GM18520 (cell line): ENCODE measurements at regions not wholly inside any gene's neighbourhood (a gene's known extent, or its start where the extent isn't known, plus 50 kb on each side); places are given as distances from the start of the nearest gene placed in this dataset.
A peak's percentile ranks its signal among the peaks of the same experiment; 100 is the strongest.

Source experiments
- ATAC-seq: cut with Tn5 transposase; IDR thresholded peaks from one replicate; pipeline ENCODE4 v1.9.1; 2021; ENCODE audit not compliant: unreplicated experiment

DNA sequence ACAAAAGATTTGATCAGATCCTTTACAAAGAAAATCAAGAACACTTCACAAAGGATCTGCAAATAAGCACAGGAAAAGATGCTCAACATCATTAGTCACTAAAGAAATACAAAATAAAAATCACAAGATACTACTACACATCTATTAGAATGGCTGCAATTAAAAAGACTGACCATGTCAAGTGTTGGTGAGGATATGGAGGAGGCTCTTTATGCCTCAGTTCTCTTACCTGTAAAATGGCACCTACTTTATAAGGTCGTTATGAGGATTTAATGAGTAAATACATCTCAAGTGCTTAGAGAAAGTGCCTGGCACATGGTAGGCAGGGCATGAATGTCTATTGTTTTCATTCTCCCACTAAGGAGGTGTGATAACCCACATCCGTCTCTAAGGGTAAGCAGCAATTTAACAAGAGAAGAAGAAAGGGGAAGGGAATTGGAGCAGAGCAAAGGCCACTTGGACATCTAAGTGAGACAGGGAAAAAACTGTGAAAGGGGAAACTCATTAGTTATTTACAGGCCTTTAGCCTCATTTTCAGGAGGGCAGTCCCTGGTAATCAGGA, 157.5 kb upstream of the NFE2L3 start:
- no peak for ATAC-seq

DNA sequence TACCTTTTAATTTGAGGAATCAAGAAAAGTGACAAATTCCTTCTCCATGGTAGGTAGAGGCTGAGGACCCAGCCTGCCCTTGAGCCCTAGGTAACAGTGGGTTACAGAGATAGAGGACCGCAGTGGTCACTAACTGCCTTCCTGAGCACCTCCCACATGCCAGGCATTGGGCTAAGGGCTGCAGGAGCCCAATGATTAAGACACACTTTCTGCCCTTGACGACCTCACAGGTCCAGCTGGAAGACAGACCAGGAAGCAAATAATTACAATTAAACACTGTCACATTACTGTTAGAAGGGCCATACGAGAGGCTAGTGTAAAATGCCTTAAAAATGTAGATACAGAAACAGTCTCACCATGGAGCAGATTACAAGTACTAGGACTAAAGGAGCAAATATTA, 156.8 kb upstream of the NFE2L3 start:
- ATAC-seq, result no peak

DNA sequence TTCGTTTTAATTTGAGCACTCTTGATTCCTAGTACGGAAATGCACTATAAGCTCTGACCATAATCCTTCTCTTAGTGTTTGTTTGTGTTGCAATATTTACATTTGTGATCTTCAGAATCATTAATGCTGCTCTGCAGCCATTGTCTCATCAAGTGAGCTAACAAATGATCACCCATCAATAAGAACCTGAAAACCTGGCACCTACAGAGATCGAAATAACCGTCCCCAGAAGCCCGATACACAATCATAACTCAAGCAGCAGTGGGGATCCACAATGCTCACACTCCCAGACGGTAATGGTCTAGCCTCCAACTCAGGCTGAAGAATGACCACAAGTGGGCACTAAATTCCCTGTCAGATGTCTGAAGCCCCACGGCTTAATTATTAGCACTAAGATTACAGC, 156.0 kb upstream of the NFE2L3 start:
- ATAC-seq, result no peak

DNA sequence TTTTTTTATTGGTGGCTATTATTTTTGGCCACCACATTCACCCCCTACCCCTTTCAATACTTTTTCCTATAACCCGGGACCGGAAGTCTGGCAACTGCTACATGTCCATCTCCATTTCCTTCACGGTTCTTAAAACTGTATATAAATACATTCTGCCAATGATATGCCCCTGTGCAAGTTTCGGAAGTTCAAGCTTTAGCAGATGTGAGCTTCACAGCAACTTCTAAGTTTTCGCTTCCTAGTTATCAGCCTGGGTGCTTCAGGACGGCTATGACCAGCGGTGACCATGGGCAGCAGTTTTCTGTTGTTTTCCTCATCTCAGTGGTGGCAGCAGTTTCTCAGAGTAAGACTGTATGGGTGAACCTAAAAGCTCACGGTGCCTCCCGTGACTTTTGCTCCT, 153.5 kb upstream of the NFE2L3 start:
- no peak for ATAC-seq

DNA sequence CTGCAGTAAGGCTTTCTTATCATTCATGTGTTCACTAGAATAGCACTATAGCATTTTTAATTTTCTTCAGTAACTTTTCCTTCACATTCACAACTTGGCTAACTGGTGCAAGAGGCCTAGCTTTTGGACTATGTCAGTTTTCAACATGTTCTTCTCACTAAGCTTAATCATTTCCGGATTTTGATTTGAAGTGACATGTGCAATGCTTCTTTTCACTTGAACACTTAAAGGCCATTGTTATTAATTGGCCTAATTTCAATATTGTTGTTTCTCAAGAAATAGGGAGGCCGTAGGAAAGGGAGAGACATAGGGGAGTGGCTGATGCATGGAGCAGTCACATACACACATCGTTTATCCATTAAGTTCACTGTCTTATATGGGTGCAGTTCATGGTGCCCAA, 151.2 kb upstream of the NFE2L3 start:
- ATAC-seq, result no peak

DNA sequence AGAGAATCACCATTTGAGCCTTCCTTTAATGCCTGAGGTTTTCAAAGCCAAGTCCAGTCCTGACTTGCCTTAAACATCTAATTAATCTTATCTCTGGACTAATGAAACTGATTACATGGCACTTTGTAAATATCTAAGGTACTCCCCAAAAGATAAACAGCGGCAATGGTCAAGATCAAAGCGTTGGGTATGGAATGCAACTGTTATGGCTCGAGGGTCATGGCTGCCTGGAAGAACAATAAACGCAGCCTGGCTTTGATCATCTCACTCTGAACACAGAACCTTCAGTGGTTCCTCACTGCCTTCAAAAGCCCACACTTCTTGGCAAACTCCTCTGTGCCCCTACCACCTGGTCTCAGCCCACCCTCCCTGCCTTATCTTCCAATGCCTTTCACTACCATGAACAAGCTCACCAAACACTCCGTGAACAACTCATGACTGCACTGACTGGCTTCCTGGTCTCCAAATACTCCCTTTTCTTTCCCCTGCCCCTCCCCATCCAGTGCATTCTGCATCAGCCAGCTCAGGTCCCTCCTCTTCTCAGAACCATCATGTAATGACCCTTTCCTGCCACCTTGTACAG, 150.2 kb upstream of the NFE2L3 start:
- no peak for ATAC-seq

DNA sequence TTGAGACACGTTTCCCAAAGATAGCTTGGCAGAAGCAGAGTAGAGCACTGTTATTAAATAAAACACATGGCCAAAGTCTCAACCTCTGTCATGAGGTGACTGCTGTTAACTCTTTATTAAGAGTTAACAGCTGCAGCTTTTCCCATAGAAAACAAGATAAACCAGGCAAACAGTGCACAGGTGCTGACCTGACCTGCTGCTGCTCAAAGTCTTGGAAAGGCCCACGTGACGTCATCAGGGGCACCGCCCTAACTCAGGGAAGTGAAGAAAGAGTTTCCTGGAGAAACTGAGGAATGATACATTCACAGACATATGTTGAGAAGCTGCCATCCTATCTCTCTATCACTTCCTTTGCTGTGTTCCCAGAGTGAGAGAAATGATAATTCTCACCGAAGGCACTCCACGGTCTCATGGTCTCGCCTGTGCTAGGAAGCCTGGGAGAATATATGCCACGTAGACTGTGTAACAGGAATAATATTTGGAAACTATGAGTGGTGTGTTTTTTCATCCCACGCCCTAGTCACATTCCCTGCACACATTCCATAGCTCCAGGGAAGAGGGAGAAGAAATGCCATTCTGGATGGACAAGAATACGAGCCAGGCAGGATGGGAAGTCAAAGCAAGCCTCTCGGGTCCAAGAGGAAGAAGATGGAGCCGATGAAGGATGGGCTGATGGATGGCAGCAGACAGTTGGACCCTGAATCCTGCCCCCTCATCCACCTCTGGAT, 146.2 kb upstream of the NFE2L3 start:
- ATAC-seq, result no peak

DNA sequence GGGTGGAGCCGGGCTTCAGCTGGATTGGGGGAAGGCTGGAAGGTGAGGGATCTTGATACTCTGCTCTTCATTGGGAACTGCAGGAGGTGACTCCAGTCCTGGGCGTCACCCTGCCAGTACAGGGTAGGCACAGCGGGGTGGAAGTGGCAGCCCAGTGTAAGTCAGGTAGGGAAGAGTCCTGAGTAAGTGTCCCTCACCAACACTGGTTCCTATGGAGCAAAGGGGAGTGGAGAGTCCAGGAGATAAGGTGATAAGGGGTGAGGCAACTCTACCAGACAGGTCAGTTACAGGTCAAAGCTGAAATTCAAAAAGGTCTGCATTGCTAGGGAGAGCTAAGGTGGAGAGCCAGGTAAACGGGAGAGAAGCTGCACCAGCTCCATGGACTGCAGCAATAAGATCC, 145.6 kb upstream of the NFE2L3 start:
- ATAC-seq, result no peak

DNA sequence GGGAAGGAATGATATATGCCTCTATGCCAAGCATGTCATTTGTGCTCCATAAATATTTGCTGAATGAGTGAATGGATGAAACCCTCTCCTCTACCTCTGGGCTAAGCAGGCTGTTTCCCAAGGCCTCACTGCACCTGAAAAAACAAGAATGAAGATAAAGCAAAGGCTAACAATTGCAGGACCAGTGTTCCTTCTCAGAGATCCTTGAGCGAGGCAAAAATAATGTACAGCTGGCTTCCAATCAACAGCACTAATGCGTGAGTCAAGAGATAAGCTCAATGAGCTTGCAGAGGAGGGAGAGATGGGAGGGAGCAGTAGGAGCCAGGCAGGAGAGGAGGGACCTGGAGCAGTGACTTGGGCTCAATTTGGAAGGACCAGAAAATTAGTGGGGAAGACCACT, 144.5 kb upstream of the NFE2L3 start:
- ATAC-seq, result no peak

DNA sequence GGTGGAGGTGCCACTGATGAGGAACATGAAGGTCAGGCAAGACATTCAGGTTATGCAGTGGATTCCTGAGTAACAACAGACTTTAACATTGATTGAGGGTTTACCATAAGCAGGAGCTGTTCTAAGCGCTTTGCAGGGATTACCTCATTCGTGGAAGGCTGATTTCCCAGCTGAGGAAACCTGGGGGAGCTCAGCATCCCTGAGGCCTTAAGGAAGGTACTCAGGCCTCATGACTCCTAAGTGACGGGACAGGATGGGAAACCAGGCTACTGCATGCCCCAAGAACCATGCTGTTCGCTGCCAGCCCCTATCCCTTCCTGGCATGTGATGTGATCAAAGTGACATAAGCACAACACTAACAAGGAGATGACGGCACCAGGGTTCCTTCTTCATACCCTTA, 143.6 kb upstream of the NFE2L3 start:
- no peak for ATAC-seq

DNA sequence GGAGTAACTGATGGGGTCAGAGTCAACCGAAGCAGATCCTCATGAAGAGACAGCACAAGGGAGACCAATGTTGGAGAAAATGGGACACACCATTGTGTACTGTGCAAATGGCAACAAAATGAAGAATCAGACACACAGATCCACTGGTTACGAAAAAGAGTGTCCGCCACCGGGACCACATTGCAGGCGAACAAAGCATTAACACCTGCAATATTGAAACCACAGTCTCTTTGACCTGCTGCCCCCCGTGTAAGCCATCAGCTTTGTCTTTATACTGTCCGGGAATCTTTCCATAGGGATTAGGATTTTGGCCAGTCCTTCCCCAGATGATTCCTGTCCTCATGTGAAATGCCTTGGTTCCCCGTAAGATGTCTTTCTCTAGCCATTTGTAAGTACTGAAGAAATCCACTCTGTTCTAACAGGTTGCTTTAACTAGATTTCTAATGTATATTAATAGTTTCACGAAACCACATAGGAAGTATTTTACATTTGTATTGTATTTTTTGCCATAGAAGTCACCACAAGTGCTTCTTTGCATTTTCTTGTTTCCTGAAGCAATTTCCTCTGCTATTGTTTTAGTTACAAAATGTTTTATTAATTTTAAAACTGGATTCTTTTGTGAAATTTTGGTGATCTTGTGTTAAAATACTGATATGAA, 140.8 kb upstream of the NFE2L3 start:
- peak; percentile 56 for ATAC-seq

DNA sequence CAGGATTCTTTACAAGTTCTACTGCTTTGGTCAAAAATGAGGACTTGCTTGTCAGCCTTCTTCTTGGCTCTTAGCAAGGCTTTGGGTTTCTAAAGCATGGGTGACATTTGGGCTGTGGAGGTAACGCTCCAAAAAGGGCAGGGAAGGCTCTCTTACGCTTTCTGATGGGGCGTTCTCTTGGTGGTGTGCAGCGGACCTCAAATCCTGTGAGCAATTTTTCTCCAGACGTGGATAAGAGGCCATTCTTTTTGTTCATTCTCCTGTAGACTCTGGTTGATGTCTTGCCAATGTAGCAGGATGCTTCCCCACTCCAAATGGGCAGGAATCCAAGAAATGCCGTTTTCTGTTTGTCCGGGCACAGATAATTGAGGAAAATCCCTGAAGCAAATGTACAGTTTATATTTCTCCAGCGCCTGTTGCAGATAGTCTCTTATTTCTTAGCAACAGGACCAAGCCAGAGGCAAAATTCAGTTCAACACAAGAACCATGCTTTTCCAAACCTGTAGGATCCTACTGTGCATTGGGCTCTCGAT, 138.4 kb upstream of the NFE2L3 start:
- ATAC-seq, result no peak

DNA sequence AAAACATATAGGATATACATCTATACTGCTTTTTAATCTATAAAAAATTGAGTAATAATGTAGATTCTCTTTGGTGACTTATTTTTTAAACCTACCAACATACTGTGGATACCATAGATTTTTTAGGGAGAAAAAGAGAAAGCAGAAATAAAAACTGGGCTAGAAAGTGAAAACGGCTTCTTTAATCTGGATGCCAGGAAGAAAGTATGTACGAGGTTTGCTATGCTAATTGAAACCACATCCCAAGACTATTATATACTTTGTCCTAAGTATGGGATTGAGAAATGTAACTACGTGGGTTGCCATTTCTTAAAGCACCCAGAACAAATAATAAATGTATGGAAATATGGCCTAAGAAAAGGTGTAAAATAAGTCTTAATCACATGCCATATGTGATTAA, 129.0 kb upstream of the NFE2L3 start:
- no peak for ATAC-seq

DNA sequence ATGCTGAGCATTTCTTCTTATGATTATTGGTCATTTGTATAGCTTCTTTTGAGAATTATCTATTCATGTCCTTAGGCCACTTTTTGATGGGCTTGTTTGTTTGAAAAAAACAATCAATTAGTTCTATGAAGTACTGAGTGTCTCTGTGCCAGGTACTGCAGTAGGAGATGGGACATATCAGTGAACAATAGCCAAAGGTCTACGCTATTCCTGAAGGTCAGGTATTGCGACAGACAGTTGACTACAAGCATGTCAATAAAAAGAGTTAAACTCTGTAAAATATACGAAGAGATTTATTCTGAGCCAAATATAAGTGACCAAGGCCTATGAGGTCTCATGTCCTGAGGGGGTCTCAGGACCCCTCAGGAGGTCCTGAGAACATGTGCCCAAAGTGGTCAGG, 122.1 kb upstream of the NFE2L3 start:
- ATAC-seq, result no peak

DNA sequence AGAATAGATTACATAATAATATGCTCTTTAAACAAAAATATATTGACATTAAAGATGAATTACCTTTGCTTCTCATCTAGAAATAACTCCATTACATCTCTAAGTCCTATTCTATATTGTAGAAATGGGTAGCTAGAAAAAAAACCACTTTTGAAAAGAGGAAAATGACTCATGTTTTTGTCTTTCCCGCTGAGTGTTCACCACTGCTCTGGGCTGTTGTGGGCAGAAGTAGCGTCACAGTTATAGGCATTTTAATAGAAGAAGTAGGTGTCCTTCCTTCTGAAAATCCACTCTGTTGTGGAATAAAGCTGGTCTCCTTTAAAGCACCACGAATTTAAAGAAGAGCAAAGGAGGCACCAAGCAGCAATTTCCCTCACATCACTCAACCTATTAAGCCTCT, 117.6 kb upstream of the NFE2L3 start:
- ATAC-seq, result no peak

DNA sequence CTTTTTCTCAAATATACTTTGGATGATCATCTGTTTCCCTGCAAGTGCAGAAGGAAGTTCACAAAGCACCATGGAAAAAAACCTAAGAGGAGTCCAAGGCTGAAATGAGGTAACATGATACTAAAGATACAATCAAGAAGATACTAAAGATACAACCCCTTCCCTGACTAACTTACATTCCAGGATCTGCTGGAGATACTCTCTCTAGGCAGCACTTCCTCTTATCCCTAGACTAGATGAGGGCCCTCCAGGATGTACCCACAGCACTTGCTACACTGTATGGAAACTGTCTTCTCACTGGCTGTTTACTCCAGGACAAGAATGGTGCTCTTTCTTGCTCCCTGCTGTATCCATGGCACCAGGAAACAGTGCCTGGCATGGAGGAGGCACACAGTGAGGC, 116.4 kb upstream of the NFE2L3 start:
- no peak for ATAC-seq

DNA sequence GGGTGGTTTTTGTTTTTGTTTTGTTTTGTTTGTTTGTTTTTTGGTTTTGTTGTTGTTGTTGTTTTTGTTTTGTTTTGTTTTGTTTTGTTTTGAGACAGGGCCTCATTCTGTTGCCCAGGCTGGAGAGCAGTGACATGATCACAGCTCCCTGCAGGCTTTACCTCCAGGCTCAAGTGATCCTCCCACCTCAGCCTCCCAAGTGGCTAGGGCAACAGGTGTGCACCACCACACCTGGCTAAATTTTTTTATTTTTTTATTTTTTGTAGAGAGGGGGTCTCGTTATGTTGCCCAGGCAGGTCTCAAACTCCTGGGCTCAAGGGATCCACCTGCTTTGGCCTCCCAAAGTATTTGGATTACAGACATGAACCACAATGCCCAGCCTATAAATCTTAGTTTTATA, 115.9 kb upstream of the NFE2L3 start:
- ATAC-seq, result no peak

DNA sequence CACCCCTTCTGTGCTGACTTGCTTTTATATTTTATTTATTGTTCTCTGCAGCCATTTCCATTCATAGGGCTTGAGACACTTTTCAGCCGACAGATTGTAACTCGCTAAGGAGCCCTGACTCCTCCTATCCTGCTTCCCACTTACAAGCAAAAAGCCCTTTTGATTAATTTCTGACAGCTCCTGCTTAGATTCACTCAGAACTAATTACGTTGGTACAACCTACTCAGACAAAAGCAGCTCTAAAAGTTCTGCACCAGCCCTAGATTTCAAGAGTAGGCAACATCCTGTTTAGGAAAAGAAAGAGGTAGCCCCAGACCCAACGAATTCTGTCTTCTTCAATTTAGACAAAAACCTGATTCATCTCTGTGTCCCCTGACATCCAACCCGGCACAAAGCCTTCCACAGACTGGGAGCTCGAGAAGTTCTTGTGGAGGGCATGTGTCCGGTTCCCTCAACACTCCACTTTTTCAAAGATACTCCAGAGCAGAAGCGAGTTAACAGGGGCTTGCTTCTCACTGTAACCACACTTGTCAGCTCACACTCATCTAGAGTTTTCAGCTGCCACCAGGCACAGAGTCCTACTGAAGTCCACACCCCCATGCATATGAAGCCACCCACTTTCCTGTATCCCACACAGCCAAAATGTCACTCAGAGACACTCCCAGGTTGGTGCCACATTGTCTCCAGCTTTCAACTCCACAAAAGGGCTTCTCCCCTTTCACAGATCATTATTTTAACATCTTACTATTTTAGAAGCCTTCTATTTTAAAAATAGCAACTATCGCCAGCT, 113.6 kb upstream of the NFE2L3 start:
- ATAC-seq, result no peak

DNA sequence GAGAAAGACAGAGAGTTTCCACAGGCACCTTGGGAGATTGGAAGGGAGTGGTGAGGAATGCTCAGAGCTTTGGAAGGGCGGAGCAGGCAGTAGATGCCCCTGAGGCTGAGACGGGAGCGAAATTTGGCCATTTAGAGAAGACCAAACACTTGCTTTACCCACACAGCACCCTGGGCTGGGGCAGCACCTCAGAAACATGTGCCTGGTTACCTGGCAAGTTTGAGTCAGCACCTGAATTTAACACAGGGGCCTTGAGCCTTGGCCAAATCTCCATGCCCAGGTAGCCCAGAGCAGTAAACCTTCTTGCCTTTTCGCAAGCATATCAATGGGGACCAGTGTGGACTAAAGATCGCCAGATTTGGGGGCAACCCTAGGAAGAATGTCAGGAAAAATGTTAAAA, 111.9 kb upstream of the NFE2L3 start:
- no peak for ATAC-seq

DNA sequence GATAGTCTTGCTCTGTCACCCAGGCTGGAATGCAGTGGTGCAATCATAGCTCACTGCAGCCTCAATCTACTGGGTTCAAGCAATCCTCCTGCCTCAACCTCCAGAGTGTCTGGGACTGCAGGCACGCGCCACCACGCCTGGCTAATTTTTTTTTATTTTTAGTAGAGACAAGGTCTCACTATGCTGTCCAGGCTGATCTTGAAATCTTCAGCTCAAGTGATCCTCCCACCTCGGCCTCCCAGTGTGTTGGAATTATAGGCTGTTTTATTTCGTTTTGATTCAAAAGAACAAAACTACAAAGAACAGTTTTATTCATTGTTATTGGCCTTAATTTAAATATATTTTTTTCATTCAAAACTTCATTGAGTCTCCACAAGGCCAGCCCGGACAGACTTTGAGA, 109.8 kb upstream of the NFE2L3 start:
- ATAC-seq, result no peak

DNA sequence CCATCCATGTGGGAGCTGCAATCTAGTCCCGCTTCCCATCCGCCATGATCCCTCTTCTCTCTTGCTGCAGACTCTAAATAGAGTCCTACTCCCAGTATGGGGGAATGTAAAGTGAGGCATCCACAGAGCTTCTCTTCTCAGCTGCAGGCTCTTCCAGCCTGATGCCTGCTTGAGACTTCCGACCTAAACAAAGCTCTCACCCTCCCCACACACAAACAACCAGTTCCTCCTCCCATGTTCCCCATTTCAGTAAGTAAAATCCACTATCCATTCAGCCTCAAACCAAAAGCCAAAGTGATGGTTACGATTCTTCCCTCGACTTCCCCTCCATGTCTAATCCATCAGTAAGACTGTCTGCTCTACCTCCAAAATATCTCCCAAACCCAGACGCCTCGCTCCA, 108.2 kb upstream of the NFE2L3 start:
- no peak for ATAC-seq
